ENCODE measurements at regions not wholly inside any gene's neighbourhood (a gene's known extent, or its start where the extent isn't known, plus 50 kb on each side); places are given as distances from the start of the nearest gene placed in this dataset.

GRCh38 chr3:148131990-148132638 is 565.6 kb upstream of the AGTR1 start:
- no peaks in the 10 kb centered on the region for H3K27me3 ChIP-seq
- ATAC-seq (no peak), DNase-seq (no peak)
- intact Hi-C loops (cut with DNase I) = no loop called here
- no peaks in the 10 kb centered on the region for H3K4me1 ChIP-seq
- WGBS, 4 donors = 83 to 100% (median 94%) methylated on average over 3 of the region's 3 CpGs
- no peak overlapping the region for H3K4me3 ChIP-seq
- no peak overlapping the region for H3K27ac ChIP-seq
- no peaks in the 10 kb centered on the region for H3K36me3 ChIP-seq
- no peaks in the 10 kb centered on the region for H3K9me3 ChIP-seq
- no peak for TF ChIP-seq POLR2A (IDR thresholded peaks at IDR 0.05)
- TF ChIP-seq, protein P1, sequence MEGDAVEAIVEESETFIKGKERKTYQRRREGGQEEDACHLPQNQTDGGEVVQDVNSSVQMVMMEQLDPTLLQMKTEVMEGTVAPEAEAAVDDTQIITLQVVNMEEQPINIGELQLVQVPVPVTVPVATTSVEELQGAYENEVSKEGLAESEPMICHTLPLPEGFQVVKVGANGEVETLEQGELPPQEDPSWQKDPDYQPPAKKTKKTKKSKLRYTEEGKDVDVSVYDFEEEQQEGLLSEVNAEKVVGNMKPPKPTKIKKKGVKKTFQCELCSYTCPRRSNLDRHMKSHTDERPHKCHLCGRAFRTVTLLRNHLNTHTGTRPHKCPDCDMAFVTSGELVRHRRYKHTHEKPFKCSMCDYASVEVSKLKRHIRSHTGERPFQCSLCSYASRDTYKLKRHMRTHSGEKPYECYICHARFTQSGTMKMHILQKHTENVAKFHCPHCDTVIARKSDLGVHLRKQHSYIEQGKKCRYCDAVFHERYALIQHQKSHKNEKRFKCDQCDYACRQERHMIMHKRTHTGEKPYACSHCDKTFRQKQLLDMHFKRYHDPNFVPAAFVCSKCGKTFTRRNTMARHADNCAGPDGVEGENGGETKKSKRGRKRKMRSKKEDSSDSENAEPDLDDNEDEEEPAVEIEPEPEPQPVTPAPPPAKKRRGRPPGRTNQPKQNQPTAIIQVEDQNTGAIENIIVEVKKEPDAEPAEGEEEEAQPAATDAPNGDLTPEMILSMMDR (IDR thresholded peaks at IDR 0.05) = no peak

DNA sequence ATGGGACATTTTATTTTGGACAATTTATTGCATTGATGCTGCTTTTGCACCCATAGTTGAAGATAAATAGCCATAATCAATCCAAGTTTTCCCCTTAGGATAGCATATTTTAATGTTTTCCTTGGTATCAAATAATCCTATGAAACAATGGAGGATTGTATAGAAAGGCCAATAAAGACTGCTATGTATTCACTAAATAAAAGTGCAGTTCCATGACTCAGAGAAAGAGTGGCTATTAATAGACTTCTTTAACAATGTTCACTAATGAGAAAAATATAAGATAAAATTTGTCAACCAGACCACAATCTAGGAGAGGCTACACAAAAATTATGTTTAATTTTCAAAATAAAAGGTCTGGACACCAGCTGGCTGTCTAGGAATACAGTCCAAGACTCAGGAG is 560.9 kb upstream of the AGTR1 start:
- Histone ChIP-seq H3K36me3 (no peaks in the 10 kb centered on the region), H3K27ac (no peak overlapping the region), H3K4me1 (no peaks in the 10 kb centered on the region), H3K4me3 (no peak overlapping the region), H3K27me3 (no peaks in the 10 kb centered on the region), H3K9me3 (no peaks in the 10 kb centered on the region)
- intact Hi-C loops (cut with DNase I) = no loop called here
- ATAC-seq = no peak
- DNase-seq = no peak
- TF ChIP-seq, protein P1 (IDR thresholded peaks at IDR 0.05) = no peak
- no peak for TF ChIP-seq POLR2A (IDR thresholded peaks at IDR 0.05)

GRCh38 chr3:148146241-148146640 is 551.5 kb upstream of the AGTR1 start:
- no peak overlapping the region for H3K27ac ChIP-seq
- H3K4me1 ChIP-seq = no peaks in the 10 kb centered on the region
- no peaks in the 10 kb centered on the region for H3K9me3 ChIP-seq
- no peak overlapping the region for H3K4me3 ChIP-seq
- H3K36me3 ChIP-seq = no peaks in the 10 kb centered on the region
- DNase-seq (no peak), ATAC-seq (no peak)
- TF ChIP-seq, protein P1 (IDR thresholded peaks at IDR 0.05) = no peak
- 60 to 64% (median 62%) methylated on average over 2 of the region's 2 CpGs for WGBS, 4 donors
- H3K27me3 ChIP-seq = no peaks in the 10 kb centered on the region
- intact Hi-C loops (cut with DNase I) = no loop called here

DNA sequence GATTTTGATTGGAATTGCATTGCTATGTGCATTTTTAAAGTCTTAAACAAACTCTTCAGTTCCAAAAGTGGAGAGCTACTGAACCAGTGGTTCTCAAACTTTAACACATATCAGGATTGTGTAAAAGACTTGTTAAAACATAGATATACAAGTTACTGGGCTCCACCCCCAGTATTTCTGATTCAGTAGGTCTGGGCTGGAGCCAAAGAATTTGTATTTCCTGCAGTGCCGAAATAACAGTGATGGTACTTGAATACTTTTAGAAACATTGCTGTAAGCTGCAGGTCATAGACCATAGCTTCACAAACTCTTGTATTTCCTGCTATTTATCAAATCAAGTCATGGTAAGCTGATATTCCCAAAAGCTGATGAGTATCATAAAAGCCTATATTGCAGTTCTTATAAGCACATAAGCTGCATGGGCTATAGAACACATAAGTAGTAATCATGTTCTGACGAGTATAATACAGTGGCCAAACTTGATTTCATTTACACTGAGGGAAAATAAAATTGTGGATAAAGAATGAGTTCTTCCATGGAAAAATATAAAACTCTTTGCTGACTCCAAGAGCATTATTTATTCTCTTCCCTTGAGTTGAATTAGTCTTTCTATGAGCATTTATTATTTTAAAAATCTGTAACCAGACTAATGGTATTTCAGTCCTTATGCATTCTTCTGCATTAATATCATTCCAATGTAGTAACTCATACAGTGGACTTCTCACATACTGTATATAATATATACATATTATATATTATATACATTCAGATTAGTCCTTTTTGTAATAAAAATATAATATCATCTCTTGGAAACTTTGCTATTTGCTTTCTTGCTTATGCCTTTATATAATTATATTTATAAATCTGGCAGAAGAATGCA is 550.5 kb upstream of the AGTR1 start:
- ATAC-seq (no peak), DNase-seq (no peak)
- WGBS, 4 donors = 28 to 38% (median 35%) methylated on average over 2 of the region's 2 CpGs
- TF ChIP-seq, protein P1 (IDR thresholded peaks at IDR 0.05) = no peak
- TF ChIP-seq POLR2A (IDR thresholded peaks at IDR 0.05) = no peak
- H3K27me3 ChIP-seq = no peaks in the 10 kb centered on the region
- no peaks in the 10 kb centered on the region for H3K36me3 ChIP-seq
- intact Hi-C loops (cut with DNase I) = no loop called here
- H3K4me1 ChIP-seq = no peaks in the 10 kb centered on the region
- H3K9me3 ChIP-seq = no peaks in the 10 kb centered on the region
- no peak overlapping the region for H3K4me3 ChIP-seq
- H3K27ac ChIP-seq = no peak overlapping the region
